ENCODE measurements at regions not wholly inside any gene's neighbourhood (a gene's known extent, or its start where the extent isn't known, plus 50 kb on each side); places are given as distances from the start of the nearest gene placed in this dataset.
"Not testable (repeated sequence)": the region's sequence is repeated elsewhere in the genome, so short reads cannot be mapped to it uniquely, and the experiment has no call there.

- H3K27ac Mint-ChIP-seq = no peak overlapping the region
- no peaks in the 10 kb centered on the region for H3K9me3 Mint-ChIP-seq
- no peak overlapping the region for H3K4me3 Mint-ChIP-seq
- no peaks in the 10 kb centered on the region for H3K4me1 Mint-ChIP-seq (ENCODE audit: low read depth)
- no peaks in the 10 kb centered on the region for H3K27me3 Mint-ChIP-seq (ENCODE audit: low read depth)
- DNase-seq (ENCODE audit: low spot score) = no peak
- H3K36me3 Mint-ChIP-seq (ENCODE audit: low read depth) = no peaks in the 10 kb centered on the region
Measured at GRCh38 chr2:150219861-150220260, 267.6 kb downstream of the RND3 start.

- Mint-ChIP-seq H3K9me3 (no peaks in the 10 kb centered on the region), H3K4me1 (ENCODE audit: low read depth) (no peaks in the 10 kb centered on the region)
Measured at GRCh38 chr2:150215041-150215440, 272.4 kb downstream of the RND3 start.

GRCh38 chr2:150214626-150215025 is 272.8 kb downstream of the RND3 start:
- H3K9me3 Mint-ChIP-seq = no peaks in the 10 kb centered on the region

More at GRCh38 chr2:150215041-150215440, 272.4 kb downstream of the RND3 start:
- H3K36me3 Mint-ChIP-seq (ENCODE audit: low read depth) = no peaks in the 10 kb centered on the region
- DNase-seq (ENCODE audit: low spot score) = no peak
- no peak overlapping the region for H3K27ac Mint-ChIP-seq
- H3K4me3 Mint-ChIP-seq = no peak overlapping the region
- no peaks in the 10 kb centered on the region for H3K27me3 Mint-ChIP-seq (ENCODE audit: low read depth)

GRCh38 chr2:150212722-150213171 is 274.7 kb downstream of the RND3 start:
- DNase-seq (ENCODE audit: low spot score) = no peak
- no peak overlapping the region for H3K27ac Mint-ChIP-seq
- no peaks in the 10 kb centered on the region for H3K36me3 Mint-ChIP-seq (ENCODE audit: low read depth)
- H3K9me3 Mint-ChIP-seq = no peaks in the 10 kb centered on the region
- no peak overlapping the region for H3K4me3 Mint-ChIP-seq
- no peaks in the 10 kb centered on the region for H3K27me3 Mint-ChIP-seq (ENCODE audit: low read depth)
- H3K4me1 Mint-ChIP-seq (ENCODE audit: low read depth) = no peaks in the 10 kb centered on the region

More at GRCh38 chr2:150214626-150215025, 272.8 kb downstream of the RND3 start:
- Mint-ChIP-seq H3K4me1 (ENCODE audit: low read depth) (no peaks in the 10 kb centered on the region), H3K36me3 (ENCODE audit: low read depth) (no peaks in the 10 kb centered on the region), H3K4me3 (no peak overlapping the region), H3K27me3 (ENCODE audit: low read depth) (no peaks in the 10 kb centered on the region), H3K27ac (no peak overlapping the region)
- no peak for DNase-seq (ENCODE audit: low spot score)

- Mint-ChIP-seq H3K4me1 (ENCODE audit: low read depth) (no peaks in the 10 kb centered on the region), H3K9me3 (no peaks in the 10 kb centered on the region), H3K4me3 (no peak overlapping the region), H3K27me3 (ENCODE audit: low read depth) (no peaks in the 10 kb centered on the region), H3K27ac (no peak overlapping the region), H3K36me3 (ENCODE audit: low read depth) (no peaks in the 10 kb centered on the region)
- DNase-seq (ENCODE audit: low spot score) = no peak
Measured at GRCh38 chr2:150211164-150211631, 276.3 kb downstream of the RND3 start.

DNA sequence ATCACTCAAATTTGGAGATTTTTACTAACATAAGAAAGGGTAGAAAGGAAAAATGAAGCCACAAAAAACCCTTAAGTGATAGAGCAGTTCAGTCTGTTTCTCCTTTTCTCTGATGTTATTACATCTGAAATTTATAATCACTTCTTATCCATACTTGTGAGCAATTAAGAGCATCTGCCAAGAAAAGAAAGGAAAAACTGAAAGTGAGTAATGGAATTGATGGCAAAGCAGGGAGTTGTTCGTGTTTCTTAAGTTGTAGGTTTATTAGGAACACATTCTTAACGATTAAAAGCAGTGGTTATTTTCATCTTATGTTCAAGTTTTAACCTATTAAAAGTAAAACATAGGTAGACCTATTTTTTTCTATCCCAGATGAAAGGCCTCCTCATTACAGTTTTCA is 277.7 kb downstream of the RND3 start:
- no peaks in the 10 kb centered on the region for H3K4me1 Mint-ChIP-seq (ENCODE audit: low read depth)
- no peaks in the 10 kb centered on the region for H3K27me3 Mint-ChIP-seq (ENCODE audit: low read depth)
- H3K4me3 Mint-ChIP-seq = no peak overlapping the region
- H3K36me3 Mint-ChIP-seq (ENCODE audit: low read depth) = no peaks in the 10 kb centered on the region
- H3K27ac Mint-ChIP-seq = no peak overlapping the region
- H3K9me3 Mint-ChIP-seq = no peaks in the 10 kb centered on the region
- no peak for DNase-seq (ENCODE audit: low spot score)

DNA sequence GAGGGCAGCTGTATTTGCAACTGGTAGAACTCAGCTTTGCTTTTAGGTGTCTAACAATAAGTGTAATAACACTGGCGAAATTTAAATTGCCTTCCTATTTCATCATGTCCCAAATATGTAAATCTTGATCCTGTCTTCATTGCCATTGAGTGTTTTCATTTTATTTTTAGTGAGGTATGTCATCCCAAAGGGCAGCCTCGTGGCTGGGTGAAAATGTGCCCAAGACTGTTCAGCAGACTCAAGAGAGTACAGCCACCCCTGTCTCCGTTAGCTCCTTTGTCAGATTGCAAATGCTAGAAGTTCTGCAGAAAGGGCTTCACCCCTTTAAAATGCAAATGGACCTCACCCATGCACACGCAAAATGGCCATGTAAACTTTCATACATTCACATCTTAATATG is 278.8 kb downstream of the RND3 start:
- Mint-ChIP-seq H3K27ac (no peak overlapping the region), H3K36me3 (ENCODE audit: low read depth) (no peaks in the 10 kb centered on the region), H3K9me3 (no peaks in the 10 kb centered on the region), H3K4me1 (ENCODE audit: low read depth) (no peaks in the 10 kb centered on the region), H3K4me3 (no peak overlapping the region), H3K27me3 (ENCODE audit: low read depth) (no peaks in the 10 kb centered on the region)
- DNase-seq (ENCODE audit: low spot score) = no peak

DNA sequence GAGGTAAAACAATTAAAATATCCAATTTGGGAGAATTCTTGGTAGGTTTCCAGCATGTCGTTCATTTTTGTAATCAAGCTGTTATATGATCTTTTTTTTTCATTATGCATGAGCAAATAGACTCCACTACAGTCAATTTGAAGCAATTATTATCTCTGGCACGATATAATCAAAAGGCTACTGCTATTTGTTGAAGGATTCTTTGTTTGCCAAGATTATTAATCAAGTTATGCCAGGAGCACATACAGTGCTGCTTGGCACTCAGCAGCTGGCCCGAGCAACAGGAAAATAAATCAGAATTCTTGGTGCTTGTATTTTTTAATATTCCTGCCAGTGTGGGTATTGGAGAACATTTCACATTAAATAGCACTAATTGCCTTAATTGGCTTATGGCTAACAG is 279.5 kb downstream of the RND3 start:
- no peaks in the 10 kb centered on the region for H3K27me3 Mint-ChIP-seq (ENCODE audit: low read depth)
- no peak for DNase-seq (ENCODE audit: low spot score)
- H3K4me3 Mint-ChIP-seq = no peak overlapping the region
- H3K4me1 Mint-ChIP-seq (ENCODE audit: low read depth) = no peaks in the 10 kb centered on the region
- no peaks in the 10 kb centered on the region for H3K9me3 Mint-ChIP-seq
- no peaks in the 10 kb centered on the region for H3K36me3 Mint-ChIP-seq (ENCODE audit: low read depth)
- H3K27ac Mint-ChIP-seq = no peak overlapping the region

DNA sequence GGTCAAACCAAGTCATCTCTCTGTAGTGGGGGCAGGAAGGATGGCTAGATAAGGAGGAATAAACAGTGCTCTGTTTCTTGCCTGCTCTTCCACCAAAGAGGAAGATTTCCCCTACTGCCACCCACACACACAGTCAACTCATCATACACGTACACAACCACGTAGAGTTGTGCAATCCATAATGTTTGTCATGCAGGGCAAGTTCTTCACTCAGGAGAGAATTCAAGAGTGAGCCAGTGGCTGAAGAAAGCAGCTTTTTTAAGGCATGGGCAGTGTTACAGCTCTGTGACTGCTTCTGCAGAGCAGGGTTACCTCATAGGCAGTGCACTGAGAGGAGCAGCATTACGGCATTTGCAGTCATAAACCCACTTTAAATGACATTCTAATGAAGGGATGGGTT is 283.0 kb downstream of the RND3 start:
- Mint-ChIP-seq H3K27ac (no peak overlapping the region), H3K36me3 (ENCODE audit: low read depth) (no peaks in the 10 kb centered on the region), H3K9me3 (no peaks in the 10 kb centered on the region), H3K27me3 (ENCODE audit: low read depth) (no peaks in the 10 kb centered on the region), H3K4me3 (no peak overlapping the region), H3K4me1 (ENCODE audit: low read depth) (no peaks in the 10 kb centered on the region)
- no peak for DNase-seq (ENCODE audit: low spot score)

- not testable (repeated sequence) for H3K36me3 Mint-ChIP-seq (ENCODE audit: low read depth); H3K4me1 Mint-ChIP-seq (ENCODE audit: low read depth)
Measured at GRCh38 chr2:150194816-150195215, 292.7 kb downstream of the RND3 start.

GRCh38 chr2:150192701-150193100 is 294.8 kb downstream of the RND3 start:
- Mint-ChIP-seq H3K4me3 (no peak overlapping the region), H3K36me3 (ENCODE audit: low read depth) (no peaks in the 10 kb centered on the region), H3K27ac (no peak overlapping the region), H3K9me3 (peaks cover 6% of the 10 kb centered on the region), H3K4me1 (ENCODE audit: low read depth) (no peaks in the 10 kb centered on the region), H3K27me3 (ENCODE audit: low read depth) (no peaks in the 10 kb centered on the region)
- no peak for DNase-seq (ENCODE audit: low spot score)

More at GRCh38 chr2:150194816-150195215, 292.7 kb downstream of the RND3 start:
- DNase-seq (ENCODE audit: low spot score); H3K9me3 Mint-ChIP-seq; H3K27me3 Mint-ChIP-seq (ENCODE audit: low read depth); H3K27ac Mint-ChIP-seq; H3K4me3 Mint-ChIP-seq: not testable (repeated sequence)

GRCh38 chr2:150191349-150191748 is 296.1 kb downstream of the RND3 start:
- no peak for DNase-seq (ENCODE audit: low spot score)
- Mint-ChIP-seq H3K4me3 (no peak overlapping the region), H3K27me3 (ENCODE audit: low read depth) (no peaks in the 10 kb centered on the region), H3K36me3 (ENCODE audit: low read depth) (no peaks in the 10 kb centered on the region), H3K27ac (no peak overlapping the region), H3K4me1 (ENCODE audit: low read depth) (no peaks in the 10 kb centered on the region), H3K9me3 (peaks cover 6% of the 10 kb centered on the region)

DNA sequence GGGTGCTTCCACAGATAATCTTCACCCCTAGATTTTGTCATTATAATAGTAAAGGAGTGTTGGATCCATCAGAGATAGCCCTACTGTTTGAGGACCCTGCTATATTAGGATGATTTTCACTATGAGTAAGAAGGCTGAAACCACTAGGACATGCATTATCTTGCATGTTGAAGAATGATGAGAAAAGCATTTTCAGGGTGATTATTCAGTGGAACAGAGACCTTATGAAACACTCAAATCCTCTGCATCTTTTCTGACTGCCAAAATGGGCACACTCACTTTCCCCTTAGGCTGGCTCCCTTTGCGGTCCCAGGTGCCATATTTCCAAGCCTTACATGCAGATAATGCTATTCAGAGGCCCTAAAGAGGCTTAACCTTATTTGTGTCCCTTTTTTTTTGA is 296.9 kb downstream of the RND3 start:
- Mint-ChIP-seq H3K36me3 (ENCODE audit: low read depth) (no peaks in the 10 kb centered on the region), H3K27me3 (ENCODE audit: low read depth) (no peaks in the 10 kb centered on the region), H3K9me3 (no peaks in the 10 kb centered on the region), H3K27ac (no peak overlapping the region), H3K4me3 (no peak overlapping the region), H3K4me1 (ENCODE audit: low read depth) (no peaks in the 10 kb centered on the region)
- no peak for DNase-seq (ENCODE audit: low spot score)

DNA sequence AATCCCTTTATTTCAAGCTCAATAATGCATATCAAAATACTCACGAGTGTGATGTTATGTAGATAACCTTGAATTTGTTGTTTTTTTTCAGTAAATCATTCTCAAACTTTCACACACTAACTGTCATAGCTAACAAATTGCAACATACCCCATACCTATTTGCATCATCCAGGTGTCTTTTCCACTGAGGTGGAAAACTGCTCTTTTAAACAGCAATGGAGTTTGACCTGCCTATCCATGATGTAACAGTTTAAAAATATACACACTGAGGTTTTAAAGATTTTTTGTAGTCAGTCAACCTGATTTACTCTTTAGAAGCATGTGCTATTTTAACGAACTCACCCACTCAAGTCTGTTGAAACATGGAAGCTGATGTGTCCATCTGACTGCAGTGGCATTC is 298.7 kb downstream of the RND3 start:
- Mint-ChIP-seq H3K9me3 (no peaks in the 10 kb centered on the region), H3K36me3 (ENCODE audit: low read depth) (no peaks in the 10 kb centered on the region), H3K4me3 (no peak overlapping the region), H3K27ac (no peak overlapping the region), H3K27me3 (ENCODE audit: low read depth) (no peaks in the 10 kb centered on the region), H3K4me1 (ENCODE audit: low read depth) (no peaks in the 10 kb centered on the region)
- DNase-seq (ENCODE audit: low spot score) = no peak

- Mint-ChIP-seq H3K27ac (no peak overlapping the region), H3K36me3 (ENCODE audit: low read depth) (no peaks in the 10 kb centered on the region), H3K4me1 (ENCODE audit: low read depth) (no peaks in the 10 kb centered on the region), H3K27me3 (ENCODE audit: low read depth) (no peaks in the 10 kb centered on the region), H3K4me3 (no peak overlapping the region), H3K9me3 (no peaks in the 10 kb centered on the region)
- no peak for DNase-seq (ENCODE audit: low spot score)
Measured at GRCh38 chr2:150188177-150188576, 299.3 kb downstream of the RND3 start.
